ENCODE measurements at regions not wholly inside any gene's neighbourhood (a gene's known extent, or its start where the extent isn't known, plus 50 kb on each side); places are given as distances from the start of the nearest gene placed in this dataset.

DNA sequence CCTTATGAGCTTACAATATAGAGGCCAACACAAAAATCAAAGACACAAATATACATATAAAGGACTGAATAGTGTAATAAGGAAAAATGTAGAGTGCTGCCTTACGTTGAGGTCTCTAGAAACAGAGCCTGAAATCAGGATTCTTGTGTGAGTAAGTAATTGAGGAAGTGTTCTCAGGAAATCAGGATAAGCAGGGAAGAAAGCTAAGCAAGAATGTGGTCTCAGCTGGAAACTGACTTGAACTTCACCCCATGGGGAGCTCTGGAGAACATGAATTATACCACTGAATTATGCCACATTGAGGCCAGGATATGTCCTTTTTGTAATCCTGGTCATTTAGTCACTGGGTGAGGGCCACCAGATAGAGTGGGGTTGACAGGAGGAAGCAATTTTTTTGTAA, 191.9 kb downstream of the ETV1 start:
- TF ChIP-seq POLR2AphosphoS5 (IDR thresholded peaks at IDR 0.05; ENCODE audit: low read depth, low read length) (no peak), TAF1 (IDR thresholded peaks at IDR 0.05; ENCODE audit: borderline replicate concordance, insufficient read depth, low read length) (no peak), REST (IDR thresholded peaks at IDR 0.05; ENCODE audit: insufficient read depth in 1 of 2, low read depth in 2 of 2, low read length in 2 of 2) (no peak)
